KMS-11 (cell line): ENCODE measurements at regions not wholly inside any gene's neighbourhood (a gene's known extent, or its start where the extent isn't known, plus 50 kb on each side); places are given as distances from the start of the nearest gene placed in this dataset.

ENCODE experiments used
- H2AFZ ChIP-seq: fragments of 200-600 bp; sonication (generic); 2 replicates; pipeline ENCODE4 v1.6.1; 2016; ENCODE audit warnings: antibody characterized with exemption, mixed run types, low read depth
- H3K27ac ChIP-seq: fragments of 200-600 bp; sonication (generic); 2 replicates; pipeline ENCODE4 v1.6.1; 2016; ENCODE audit warnings: mild to moderate bottlenecking, mixed run types
- H3K27me3 ChIP-seq: fragments of 200-600 bp; sonication (generic); 2 replicates; pipeline ENCODE4 v1.6.1; 2017; ENCODE audit warnings: mild to moderate bottlenecking, low read depth, mixed run types, moderate library complexity; ENCODE audit not compliant: insufficient read depth
- H3K36me3 ChIP-seq: fragments of 200-600 bp; sonication (generic); 2 replicates; pipeline ENCODE4 v1.6.1; 2017; ENCODE audit warnings: mild to moderate bottlenecking, mixed run types; ENCODE audit not compliant: insufficient read depth
- H3K4me1 ChIP-seq: fragments of 200-600 bp; sonication (generic); 2 replicates; pipeline ENCODE4 v1.6.1; 2016; ENCODE audit warnings: mild to moderate bottlenecking, low read depth, mixed run types; ENCODE audit not compliant: poor library complexity, severe bottlenecking
- H3K4me2 ChIP-seq: fragments of 200-600 bp; sonication (generic); 2 replicates; pipeline ENCODE4 v1.7.0; 2016; ENCODE audit warnings: mild to moderate bottlenecking, mixed run types
- H3K4me3 ChIP-seq: fragments of 200-600 bp; sonication (generic); IDR thresholded peaks from 2 replicates; pipeline ENCODE4 v1.6.1; 2017; ENCODE audit warnings: low read depth, low read length, mixed read lengths; ENCODE audit not compliant: insufficient read depth
- H3K79me2 ChIP-seq: fragments of 200-600 bp; sonication (generic); 2 replicates; pipeline ENCODE4 v1.6.1; 2016; ENCODE audit warnings: low read depth, mixed run types; ENCODE audit not compliant: insufficient read depth
- H3K9ac ChIP-seq: fragments of 200-600 bp; sonication (generic); 2 replicates; pipeline ENCODE4 v1.6.1; 2016; ENCODE audit warnings: mild to moderate bottlenecking, mixed run types
- H4K20me1 ChIP-seq: fragments of 200-600 bp; sonication (generic); 2 replicates; pipeline ENCODE4 v1.6.1; 2016; ENCODE audit warnings: mild to moderate bottlenecking, mixed run types; ENCODE audit not compliant: insufficient read depth
- TF ChIP-seq, protein P1 (sequence below): fragments of 200-600 bp; sonication (generic); conservative IDR thresholded peaks from 2 replicates; pipeline ENCODE4 v1.6.1; 2017; ENCODE audit warnings: low read depth, mild to moderate bottlenecking, antibody characterized with exemption, low read length, moderate library complexity, mixed read lengths

DNA sequence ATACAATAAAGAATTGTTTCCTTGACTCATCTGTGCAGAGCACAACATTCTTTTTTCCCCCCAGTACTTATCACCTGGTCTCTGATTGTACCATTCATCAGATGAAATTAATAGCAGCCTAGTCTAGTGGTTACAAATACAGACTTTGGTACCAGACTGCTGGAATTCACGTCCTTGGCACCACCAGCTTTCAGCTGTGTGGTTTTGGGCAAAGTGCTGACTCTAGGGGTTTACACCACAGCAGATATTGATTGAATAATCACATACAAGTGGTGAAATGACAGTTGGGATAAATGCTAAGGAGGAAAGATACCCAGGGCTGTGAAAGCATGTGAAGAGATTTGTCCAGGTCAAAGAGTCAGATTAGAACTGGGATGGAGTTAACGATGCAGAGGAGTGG, 79.3 kb upstream of the ATP10B start:
- Histone ChIP-seq H3K4me1 (no peaks in the 10 kb centered on the region), H3K79me2 (no peaks in the 10 kb centered on the region), H3K4me2 (no peak overlapping the region), H4K20me1 (no peaks in the 10 kb centered on the region), H3K4me3 (no peak overlapping the region), H2AFZ (no peak overlapping the region), H3K27ac (no peak overlapping the region), H3K27me3 (no peaks in the 10 kb centered on the region), H3K36me3 (no peaks in the 10 kb centered on the region), H3K9ac (no peak overlapping the region)
- TF ChIP-seq, protein P1, sequence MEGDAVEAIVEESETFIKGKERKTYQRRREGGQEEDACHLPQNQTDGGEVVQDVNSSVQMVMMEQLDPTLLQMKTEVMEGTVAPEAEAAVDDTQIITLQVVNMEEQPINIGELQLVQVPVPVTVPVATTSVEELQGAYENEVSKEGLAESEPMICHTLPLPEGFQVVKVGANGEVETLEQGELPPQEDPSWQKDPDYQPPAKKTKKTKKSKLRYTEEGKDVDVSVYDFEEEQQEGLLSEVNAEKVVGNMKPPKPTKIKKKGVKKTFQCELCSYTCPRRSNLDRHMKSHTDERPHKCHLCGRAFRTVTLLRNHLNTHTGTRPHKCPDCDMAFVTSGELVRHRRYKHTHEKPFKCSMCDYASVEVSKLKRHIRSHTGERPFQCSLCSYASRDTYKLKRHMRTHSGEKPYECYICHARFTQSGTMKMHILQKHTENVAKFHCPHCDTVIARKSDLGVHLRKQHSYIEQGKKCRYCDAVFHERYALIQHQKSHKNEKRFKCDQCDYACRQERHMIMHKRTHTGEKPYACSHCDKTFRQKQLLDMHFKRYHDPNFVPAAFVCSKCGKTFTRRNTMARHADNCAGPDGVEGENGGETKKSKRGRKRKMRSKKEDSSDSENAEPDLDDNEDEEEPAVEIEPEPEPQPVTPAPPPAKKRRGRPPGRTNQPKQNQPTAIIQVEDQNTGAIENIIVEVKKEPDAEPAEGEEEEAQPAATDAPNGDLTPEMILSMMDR, result no peak

DNA sequence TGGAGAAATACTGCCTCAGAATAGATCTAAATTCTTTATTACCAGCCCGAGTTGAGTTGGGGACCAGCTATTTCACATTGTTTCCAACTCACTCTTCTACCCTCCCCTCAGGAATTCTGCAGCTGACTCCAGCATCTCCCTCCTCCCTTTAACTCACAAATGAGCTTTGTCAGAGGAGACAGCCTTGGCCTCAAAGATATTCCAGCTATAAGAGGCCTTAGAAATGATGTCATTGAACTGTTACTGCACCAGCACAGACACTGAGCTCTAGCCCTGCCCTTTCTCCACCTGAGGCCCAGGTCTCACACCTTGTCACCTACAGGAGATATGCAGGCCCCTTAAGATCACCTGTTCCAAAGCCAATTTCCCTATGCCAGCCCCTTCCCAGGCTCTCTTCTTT, 78.4 kb upstream of the ATP10B start:
- TF ChIP-seq, protein P1, result no peak
- Histone ChIP-seq H3K4me2 (no peak overlapping the region), H3K4me1 (no peaks in the 10 kb centered on the region), H2AFZ (no peak overlapping the region), H3K36me3 (no peaks in the 10 kb centered on the region), H3K9ac (no peak overlapping the region), H3K27me3 (no peaks in the 10 kb centered on the region), H3K79me2 (no peaks in the 10 kb centered on the region), H3K27ac (no peak overlapping the region), H3K4me3 (no peak overlapping the region), H4K20me1 (no peaks in the 10 kb centered on the region)

- Histone ChIP-seq H4K20me1 (no peaks in the 10 kb centered on the region), H2AFZ (no peak overlapping the region), H3K27me3 (no peaks in the 10 kb centered on the region), H3K4me3 (no peak overlapping the region), H3K4me1 (no peaks in the 10 kb centered on the region), H3K4me2 (no peak overlapping the region), H3K9ac (no peak overlapping the region), H3K79me2 (no peaks in the 10 kb centered on the region), H3K36me3 (no peaks in the 10 kb centered on the region), H3K27ac (no peak overlapping the region)
- TF ChIP-seq, protein P1, result no peak
Observed at GRCh38 chr5:160929906-160930305, 77.9 kb upstream of the ATP10B start.

DNA sequence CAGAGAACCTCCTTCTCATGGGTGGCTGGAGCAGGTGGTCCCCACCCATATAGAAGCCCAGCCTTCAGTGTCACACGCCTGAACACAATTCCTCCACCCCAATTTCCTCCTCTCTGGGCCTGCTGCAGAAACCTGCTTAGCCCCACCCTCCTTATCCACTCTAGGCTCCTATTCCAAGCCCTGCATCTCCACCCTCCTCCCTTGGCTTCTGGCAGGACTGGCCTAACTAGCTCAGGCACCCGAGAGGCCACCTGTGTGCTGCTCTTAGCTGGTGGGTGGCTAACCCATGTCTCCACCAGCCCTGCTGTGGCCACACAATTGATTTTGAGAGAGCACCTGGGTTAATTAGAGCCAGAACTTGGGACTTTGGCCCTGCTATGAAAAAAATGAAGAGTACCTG, 77.3 kb upstream of the ATP10B start:
- Histone ChIP-seq H3K27ac (no peak overlapping the region), H3K4me1 (no peaks in the 10 kb centered on the region), H4K20me1 (no peaks in the 10 kb centered on the region), H2AFZ (no peak overlapping the region), H3K4me3 (no peak overlapping the region), H3K4me2 (no peak overlapping the region), H3K36me3 (no peaks in the 10 kb centered on the region), H3K9ac (no peak overlapping the region), H3K27me3 (no peaks in the 10 kb centered on the region), H3K79me2 (no peaks in the 10 kb centered on the region)
- TF ChIP-seq, protein P1, result no peak

DNA sequence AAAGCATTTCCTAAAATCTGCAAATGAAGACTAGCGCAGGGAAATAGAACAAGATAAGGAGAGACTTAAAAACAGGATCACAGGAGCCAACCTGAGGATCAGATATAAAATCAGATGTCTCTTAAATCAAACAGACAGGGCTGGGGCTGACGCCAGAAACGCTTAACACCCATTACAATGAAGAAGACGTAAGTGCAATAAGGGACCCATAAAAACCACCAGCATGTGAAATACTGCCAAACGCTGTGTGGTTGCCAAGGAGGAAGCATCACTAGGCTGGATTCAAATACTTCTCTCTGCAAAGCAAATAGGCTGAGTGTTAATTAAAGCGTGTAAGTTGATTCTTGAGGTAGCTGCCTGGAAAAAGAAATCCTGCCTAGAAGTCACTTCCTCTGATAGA, 74.4 kb upstream of the ATP10B start:
- no peaks in the 10 kb centered on the region for H3K79me2 ChIP-seq
- H3K36me3 ChIP-seq, result no peaks in the 10 kb centered on the region
- H4K20me1 ChIP-seq, result no peaks in the 10 kb centered on the region
- no peaks in the 10 kb centered on the region for H3K27me3 ChIP-seq
- no peak overlapping the region for H3K27ac ChIP-seq
- TF ChIP-seq, protein P1, result no peak
- no peaks in the 10 kb centered on the region for H3K4me1 ChIP-seq
- H2AFZ ChIP-seq, result no peak overlapping the region
- no peak overlapping the region for H3K4me2 ChIP-seq
- H3K4me3 ChIP-seq, result no peak overlapping the region
- H3K9ac ChIP-seq, result no peak overlapping the region
